Stimulated activated CD4-positive, alpha-beta T cell treated with anti-CD3 and anti-CD28 coated beads, Interleukin-2, amount 100 ng/mL, for 24 hours (primary cell): ENCODE measurements at regions not wholly inside any gene's neighbourhood (a gene's known extent, or its start where the extent isn't known, plus 50 kb on each side); places are given as distances from the start of the nearest gene placed in this dataset.
"Not testable (repeated sequence)": the region's sequence is repeated elsewhere in the genome, so short reads cannot be mapped to it uniquely, and the experiment has no call there.

ENCODE experiments used
- DNase-seq, 2 donors: peaks; one replicate each; pipeline ENCODE4 v3.0.0-alpha.2; 2020

DNA sequence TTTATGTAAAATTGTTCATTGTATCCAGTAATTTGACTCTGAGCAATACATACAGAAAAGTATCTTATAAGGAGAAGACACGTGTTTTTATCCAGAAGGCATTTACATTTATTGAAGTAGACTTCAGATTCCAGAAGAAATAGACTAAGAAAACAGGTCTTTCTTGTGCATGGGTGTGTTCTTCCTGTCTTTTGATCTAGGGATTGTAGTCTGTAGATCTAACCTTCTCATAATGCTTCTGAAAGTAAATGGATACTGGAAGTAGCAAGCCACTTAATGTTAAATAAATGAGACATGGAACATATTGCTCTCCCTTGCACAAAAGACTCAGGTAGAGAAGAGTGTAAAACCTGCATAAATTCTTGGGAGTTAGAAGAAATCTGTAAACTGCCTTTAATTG is 853.2 kb upstream of the B3GALT2 start:
- no peak for DNase-seq

DNA sequence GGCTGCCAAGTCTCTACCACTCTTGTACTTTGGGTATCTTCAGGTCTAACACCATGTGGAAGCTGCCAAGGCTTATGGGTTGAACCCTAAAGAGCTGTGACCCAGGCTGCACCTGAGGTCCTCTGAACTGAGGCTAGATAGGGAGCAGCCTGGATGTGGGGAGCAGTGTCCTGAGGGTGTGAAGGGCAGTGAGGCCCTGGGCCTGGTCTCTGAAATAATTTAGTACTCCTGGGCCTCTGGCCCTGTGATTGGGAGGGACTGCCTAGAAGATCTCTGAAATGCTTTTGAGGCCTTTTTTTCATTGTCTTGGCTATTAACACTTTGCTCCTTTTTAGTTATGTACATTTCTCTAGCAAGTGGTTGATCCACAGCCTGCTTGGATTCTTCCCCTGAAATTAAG is 847.2 kb upstream of the B3GALT2 start:
- DNase-seq, result no peak

- DNase-seq, result no peak
These were observed 841.6 kb upstream of the B3GALT2 start for GRCh38 chr1:194028002-194028401.

GRCh38 chr1:194026422-194026821 is 840.0 kb upstream of the B3GALT2 start:
- DNase-seq, result no peak

DNA sequence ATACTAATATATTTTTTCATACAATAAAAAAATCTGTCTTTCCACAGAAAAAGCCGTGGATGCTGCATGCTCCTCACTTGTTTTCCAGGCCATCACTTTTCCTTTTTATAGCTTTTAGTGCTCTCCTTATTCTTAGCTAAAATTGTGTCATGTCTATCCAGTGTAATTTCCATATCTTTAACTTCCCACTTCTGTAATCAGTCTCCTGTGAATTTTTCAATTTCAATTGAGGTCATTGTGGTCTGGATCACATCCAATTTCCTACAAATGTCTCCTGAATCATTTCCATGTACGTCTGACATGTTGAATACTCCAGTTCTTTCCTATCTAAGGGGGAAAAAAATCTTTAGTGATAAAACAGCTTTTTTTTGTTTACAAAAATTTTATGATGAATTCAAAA is 838.2 kb upstream of the B3GALT2 start:
- no peak for DNase-seq

- no peak for DNase-seq
These were observed 827.6 kb upstream of the B3GALT2 start for GRCh38 chr1:194014014-194014413.

GRCh38 chr1:194013561-194013960 is 827.1 kb upstream of the B3GALT2 start:
- DNase-seq, result no peak

- DNase-seq, result no peak
These were observed 817.7 kb upstream of the B3GALT2 start for GRCh38 chr1:194004146-194004545.

DNA sequence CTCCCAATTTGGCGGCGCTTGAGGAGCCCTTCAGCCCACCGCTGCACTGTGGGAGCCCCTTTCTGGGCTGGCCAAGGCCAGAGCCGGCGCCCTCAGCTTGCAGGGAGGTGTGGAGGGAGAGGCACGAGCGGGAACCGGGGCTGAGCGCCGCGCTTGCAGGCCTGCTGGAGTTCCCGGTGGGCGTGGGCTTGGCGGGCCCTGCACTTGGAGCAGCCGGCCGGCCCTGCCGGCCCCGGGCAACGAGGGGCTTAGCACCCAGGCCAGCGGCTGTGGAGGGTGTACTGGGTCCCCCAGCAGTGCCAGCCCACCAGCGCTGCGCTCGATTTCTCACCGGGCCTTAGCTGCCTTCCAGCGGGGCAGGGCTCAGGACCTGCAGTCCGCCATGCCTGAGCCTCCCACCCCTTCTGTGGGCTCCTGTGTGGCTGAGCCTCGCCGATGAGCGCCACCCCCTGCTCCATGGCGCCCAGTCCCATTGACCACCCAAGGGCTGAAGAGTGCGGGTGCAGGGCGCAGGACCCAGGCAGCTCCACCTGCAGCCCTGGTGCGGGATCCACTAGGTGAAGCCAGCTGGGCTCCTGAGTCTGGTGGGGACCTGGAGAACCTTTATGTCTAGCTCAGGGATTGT is 815.4 kb upstream of the B3GALT2 start:
- not testable (repeated sequence) for DNase-seq

GRCh38 chr1:193988885-193989284 is 802.5 kb upstream of the B3GALT2 start:
- no peak for DNase-seq

GRCh38 chr1:193979219-193979618 is 792.8 kb upstream of the B3GALT2 start:
- DNase-seq, result no peak

- DNase-seq, result no peak
These were observed 787.9 kb upstream of the B3GALT2 start for GRCh38 chr1:193974286-193974798.

DNA sequence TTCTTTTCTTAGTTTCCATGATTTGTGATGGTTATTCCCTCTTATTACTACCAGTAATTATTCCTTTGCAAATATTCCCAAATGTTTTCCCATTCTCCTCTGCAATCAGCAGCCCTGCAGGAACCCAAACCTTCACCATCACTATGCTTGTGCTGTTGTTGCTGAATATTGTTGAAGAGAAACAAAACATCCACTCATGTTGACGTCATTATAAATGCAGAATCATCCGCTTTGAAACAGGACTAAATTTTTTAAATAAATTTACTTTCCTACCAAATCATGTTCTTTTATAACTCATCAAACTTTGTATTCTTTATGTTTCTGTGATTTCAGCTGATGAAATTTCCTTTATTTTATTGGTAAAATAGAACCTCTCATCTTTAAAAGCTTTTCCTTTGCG is 787.0 kb upstream of the B3GALT2 start:
- DNase-seq, result no peak

- DNase-seq, result no peak
These were observed 785.2 kb upstream of the B3GALT2 start for GRCh38 chr1:193971595-193971994.

DNA sequence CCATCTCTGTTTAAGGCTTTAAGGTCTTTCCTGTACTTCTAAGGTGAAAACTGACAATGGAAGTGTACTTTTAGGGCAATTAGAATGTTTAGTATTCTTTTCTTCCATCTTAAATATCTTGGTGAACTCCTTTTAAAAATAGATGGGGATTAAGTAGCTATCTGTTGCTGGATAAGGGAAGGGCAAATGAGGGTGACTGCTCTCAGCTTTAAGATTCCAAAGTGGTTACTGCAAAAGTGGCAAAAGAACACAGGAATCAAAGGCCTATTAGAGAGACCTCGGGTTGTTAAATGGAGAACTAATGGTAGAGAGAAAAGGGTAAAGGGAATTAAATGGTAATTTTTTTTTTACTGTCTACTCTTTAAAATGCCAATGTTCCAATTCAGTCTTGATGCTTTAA is 774.1 kb upstream of the B3GALT2 start:
- no peak for DNase-seq

GRCh38 chr1:193960040-193960439 is 773.6 kb upstream of the B3GALT2 start:
- DNase-seq, result no peak

GRCh38 chr1:193957556-193958095 is 771.2 kb upstream of the B3GALT2 start:
- no peak for DNase-seq

- DNase-seq, result no peak
These were observed 766.5 kb upstream of the B3GALT2 start for GRCh38 chr1:193952778-193953374.

- no peak for DNase-seq
These were observed 765.6 kb upstream of the B3GALT2 start for GRCh38 chr1:193951984-193952383.

GRCh38 chr1:193944454-193944853 is 758.0 kb upstream of the B3GALT2 start:
- DNase-seq, result no peak

DNA sequence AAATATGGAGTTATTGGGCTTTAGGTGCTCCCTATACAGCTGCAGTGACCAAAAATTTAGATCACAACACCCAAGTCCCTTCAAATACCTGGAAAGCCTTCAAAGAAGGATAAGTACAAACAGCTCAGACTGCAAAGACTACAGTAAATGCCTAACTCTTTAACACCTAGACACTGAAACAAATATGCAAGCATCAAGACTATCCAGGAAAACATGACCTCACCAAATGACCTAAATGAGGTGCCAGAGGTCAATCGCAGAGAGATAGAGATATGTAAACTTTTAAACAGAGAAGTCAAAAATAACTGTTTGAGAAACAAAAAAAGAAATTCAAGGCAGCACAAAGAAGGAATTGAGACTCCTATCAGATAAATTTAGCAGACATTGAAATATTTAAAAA is 753.8 kb upstream of the B3GALT2 start:
- DNase-seq, result no peak

- no peak for DNase-seq
These were observed 753.2 kb upstream of the B3GALT2 start for GRCh38 chr1:193939585-193939984.

DNA sequence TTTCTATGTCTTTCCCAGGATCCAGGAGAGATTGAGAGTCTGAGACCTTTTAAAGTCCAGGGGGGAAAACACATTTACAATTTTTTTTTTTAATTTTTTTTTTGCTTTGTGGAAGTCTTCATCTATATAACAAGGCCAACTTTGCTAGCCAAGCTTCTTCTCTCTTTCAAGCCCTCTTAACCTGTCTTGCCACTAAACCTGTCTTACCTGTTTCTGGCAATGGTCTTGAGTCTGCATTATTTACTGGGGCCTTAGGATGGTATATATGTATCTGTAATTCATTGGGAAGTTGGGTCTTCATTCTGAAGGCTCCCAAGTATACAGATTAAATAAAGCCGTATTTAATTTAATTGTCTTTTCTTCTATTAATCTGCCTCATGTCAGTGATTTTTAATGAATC is 750.9 kb upstream of the B3GALT2 start:
- no peak for DNase-seq

GRCh38 chr1:193932979-193933378 is 746.6 kb upstream of the B3GALT2 start:
- DNase-seq, result no peak

- DNase-seq, result no peak
These were observed 744.9 kb upstream of the B3GALT2 start for GRCh38 chr1:193931356-193931755.
